Choroid plexus epithelial cell (primary cell): ENCODE measurements at regions not wholly inside any gene's neighbourhood (a gene's known extent, or its start where the extent isn't known, plus 50 kb on each side); places are given as distances from the start of the nearest gene placed in this dataset.
"Not testable (repeated sequence)": the region's sequence is repeated elsewhere in the genome, so short reads cannot be mapped to it uniquely, and the experiment has no call there.

Source experiments
- DNase-seq: peaks from one replicate; pipeline ENCODE4 v3.0.0-alpha.2; 2010; ENCODE audit warnings: low read depth
- H3K4me3 ChIP-seq: 2 replicates; pipeline ENCODE4 v1.5.1; 2011; ENCODE audit warnings: low read depth, mild to moderate bottlenecking, control low read depth, low read length, moderate library complexity
- TF ChIP-seq, protein P1 (sequence below): conservative IDR thresholded peaks from 2 replicates; pipeline ENCODE4 v1.5.1; 2011; ENCODE audit warnings: low read depth, mild to moderate bottlenecking, control low read depth, inconsistent platforms, low read length, moderate library complexity

DNA sequence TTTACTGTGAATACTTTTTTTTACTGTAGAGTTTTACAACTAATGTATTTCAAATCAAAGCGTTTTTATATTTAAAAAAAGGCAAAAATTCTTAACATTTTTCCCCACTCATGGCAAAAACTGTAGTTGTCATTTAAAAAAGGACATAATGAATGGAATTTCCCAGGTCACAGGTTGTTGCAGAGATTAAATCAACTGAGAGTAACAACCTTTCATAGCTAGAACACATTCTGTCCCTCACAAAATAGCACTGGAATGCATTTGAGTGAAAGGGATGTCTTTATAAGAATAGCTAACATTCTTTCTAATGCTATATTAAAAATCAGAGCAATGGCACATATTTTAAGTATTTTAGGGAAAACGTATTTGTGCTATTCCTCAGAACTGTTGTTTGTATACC lies 1393.3 kb upstream of the ATXN8OS start:
- TF ChIP-seq, protein P1, sequence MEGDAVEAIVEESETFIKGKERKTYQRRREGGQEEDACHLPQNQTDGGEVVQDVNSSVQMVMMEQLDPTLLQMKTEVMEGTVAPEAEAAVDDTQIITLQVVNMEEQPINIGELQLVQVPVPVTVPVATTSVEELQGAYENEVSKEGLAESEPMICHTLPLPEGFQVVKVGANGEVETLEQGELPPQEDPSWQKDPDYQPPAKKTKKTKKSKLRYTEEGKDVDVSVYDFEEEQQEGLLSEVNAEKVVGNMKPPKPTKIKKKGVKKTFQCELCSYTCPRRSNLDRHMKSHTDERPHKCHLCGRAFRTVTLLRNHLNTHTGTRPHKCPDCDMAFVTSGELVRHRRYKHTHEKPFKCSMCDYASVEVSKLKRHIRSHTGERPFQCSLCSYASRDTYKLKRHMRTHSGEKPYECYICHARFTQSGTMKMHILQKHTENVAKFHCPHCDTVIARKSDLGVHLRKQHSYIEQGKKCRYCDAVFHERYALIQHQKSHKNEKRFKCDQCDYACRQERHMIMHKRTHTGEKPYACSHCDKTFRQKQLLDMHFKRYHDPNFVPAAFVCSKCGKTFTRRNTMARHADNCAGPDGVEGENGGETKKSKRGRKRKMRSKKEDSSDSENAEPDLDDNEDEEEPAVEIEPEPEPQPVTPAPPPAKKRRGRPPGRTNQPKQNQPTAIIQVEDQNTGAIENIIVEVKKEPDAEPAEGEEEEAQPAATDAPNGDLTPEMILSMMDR, result no peak
- H3K4me3 ChIP-seq, result no peak overlapping the region
- peak; percentile 11 for DNase-seq

DNA sequence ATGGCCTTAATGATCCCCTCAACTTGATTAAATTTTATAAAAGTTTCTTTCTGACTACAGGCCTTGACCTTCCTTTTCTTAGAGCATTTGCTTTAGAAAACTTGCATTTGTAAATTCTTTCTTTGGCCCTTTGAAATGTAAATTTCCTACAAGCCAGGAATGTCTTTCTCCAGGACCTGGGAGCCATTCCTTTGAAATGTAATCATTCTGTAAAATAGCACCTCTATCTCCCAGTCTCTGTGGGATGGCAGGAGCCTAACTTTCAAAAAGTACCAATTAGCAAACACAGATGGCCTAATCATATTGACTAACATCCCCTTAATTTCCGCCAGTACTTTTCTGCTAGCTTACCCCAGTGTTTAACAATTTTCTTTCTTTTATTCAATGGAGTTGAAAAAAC lies 1394.2 kb upstream of the ATXN8OS start:
- no peak overlapping the region for H3K4me3 ChIP-seq
- DNase-seq, result no peak
- TF ChIP-seq, protein P1, result no peak

DNA sequence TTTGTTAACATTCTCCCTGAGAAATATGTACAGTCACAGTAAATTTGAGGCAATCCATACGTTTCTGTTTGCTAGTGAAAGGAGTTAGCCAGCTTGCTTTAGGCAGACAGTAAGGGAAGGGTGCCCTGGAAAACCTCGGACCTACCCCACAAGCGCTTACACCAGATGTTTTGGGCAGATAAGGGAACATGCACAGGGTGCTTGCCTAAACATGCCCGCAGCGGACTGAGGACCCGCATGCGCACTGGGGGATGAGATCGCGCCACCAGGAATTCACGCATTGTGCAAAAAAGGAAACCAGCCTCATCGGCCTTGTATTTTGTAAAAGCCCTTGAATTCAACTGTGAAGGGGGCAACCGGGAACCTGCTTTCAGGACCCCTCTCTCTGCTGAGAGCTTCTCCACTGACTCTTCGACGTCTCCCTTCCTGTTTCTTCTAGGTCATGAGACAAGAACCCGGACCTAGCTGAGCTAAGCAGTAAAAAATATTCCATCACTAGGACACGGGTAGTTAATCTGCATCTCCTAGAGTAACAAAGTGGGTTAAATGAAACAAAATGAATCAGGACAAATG lies 1399.2 kb upstream of the ATXN8OS start:
- TF ChIP-seq, protein P1, result no peak
- no peak for DNase-seq
- H3K4me3 ChIP-seq, result no peak overlapping the region

DNA sequence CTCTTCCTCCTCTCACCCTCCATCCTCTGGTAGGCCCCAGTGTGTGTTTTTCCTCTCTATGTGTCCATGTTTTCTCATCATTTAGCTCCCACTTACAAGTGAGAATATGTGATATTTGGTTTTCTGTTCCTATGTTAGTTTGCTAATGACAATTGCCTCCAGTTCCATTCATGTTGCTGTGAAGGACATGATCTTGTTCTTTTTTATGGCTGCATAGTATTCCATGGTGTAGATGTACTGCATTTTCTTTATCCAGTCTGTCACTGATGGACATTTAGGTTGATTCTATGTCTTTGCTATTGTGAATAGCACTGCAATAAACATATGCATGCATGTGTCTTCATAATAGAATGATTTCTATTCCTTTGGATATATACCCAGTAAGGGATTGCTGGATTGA lies 1401.6 kb upstream of the ATXN8OS start:
- DNase-seq, H3K4me3 ChIP-seq: not testable (repeated sequence)

DNA sequence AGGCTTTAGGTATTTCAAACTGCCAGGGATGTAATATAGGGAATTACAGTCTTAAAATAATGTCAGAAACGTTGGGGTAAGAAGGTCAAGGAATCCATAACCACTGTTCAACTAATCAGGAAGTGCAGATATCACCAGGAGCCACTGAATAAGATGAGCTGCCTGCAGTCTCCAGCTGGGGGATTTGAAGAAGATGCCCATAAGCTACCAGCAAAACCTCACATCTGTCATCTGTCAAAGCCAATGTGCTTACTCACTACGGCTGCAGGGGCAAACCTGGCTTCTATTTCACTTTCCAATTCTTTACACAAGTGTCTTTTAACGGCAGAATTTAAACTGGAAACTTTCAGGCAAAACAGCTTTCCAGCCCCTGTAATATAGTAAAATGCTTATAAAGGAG lies 1410.1 kb upstream of the ATXN8OS start:
- no peak overlapping the region for H3K4me3 ChIP-seq
- DNase-seq, result no peak
- TF ChIP-seq, protein P1, result no peak

DNA sequence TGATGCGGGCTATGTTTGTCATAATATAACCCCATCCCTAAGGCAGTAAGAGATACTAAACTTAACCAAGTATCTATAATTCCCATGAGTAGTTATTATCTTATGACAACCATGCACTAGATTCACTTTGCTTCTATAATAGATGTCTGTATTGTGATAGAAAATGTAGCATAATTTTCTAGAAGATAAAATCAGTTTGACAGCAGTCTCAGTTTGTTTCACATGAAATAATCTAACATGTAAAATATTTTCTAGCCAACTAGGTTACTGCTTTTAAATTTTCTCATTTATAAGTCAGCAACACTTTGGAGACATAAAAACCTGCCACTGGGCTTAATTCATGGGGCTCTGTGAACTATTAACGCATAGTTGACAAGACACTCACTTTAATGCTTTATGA lies 1410.7 kb upstream of the ATXN8OS start:
- H3K4me3 ChIP-seq, result no peak overlapping the region
- DNase-seq, result no peak
- TF ChIP-seq, protein P1, result no peak

DNA sequence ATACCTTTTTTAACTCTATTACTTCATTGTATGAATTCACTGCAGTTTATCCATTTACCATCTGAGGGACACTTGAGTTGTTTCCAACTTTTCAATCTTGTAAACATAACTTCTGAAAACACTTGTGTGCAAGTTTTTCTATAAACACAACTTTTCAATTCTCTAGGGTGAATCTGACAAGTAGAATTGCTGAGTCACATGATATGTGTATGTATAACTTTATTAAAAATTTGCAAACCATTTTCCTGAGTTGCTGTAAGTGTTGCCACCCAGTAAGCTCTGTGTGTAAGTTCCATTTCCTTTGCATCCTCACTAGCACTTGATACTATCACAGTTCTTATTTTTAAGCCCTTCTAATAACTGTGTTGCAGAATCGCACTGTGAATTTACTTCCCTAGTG lies 1415.6 kb upstream of the ATXN8OS start:
- H3K4me3 ChIP-seq, result no peak overlapping the region
- TF ChIP-seq, protein P1, result no peak
- no peak for DNase-seq

DNA sequence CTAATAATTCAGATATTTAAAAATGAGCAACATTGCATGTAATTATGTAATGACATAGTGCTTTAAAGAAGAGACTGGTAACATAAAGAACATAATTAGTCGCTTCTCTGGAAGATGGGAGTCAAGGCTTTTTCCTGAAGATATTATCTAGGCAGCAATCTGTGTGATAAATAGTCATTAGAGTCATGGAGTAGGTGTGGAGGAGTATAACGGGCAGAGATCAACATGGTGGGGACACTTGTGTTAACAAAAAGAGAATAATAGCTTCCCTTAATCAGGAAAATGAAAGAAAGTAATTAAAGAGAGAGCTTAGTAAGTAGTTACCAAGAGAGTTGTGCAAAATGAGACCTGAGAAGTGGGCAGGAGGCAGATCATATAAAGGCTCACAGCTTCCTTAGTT lies 1417.1 kb upstream of the ATXN8OS start:
- H3K4me3 ChIP-seq, result no peak overlapping the region
- no peak for DNase-seq
- TF ChIP-seq, protein P1, result no peak
